ENCODE measurements at regions not wholly inside any gene's neighbourhood (a gene's known extent, or its start where the extent isn't known, plus 50 kb on each side); places are given as distances from the start of the nearest gene placed in this dataset.

DNA sequence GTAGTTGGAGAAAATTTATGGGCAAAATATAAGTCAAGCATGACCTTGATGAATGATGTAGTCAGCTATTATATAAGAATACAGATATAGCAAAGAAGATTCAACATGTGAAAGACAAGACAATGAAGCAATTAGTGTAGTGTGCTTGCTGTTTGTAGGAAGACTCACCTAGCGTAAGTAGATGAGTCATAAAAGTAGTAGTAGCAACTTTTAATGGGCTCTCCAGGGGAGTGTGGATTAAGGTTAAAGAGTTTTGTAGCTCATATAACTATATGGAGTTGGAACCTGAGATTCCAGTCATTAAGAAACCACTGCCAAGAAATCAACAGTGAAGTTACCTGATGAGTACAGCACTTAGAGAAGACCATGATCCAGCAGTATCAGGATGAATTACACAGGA is 444.7 kb upstream of the CNTN3 start:
- TF ChIP-seq, protein P1, sequence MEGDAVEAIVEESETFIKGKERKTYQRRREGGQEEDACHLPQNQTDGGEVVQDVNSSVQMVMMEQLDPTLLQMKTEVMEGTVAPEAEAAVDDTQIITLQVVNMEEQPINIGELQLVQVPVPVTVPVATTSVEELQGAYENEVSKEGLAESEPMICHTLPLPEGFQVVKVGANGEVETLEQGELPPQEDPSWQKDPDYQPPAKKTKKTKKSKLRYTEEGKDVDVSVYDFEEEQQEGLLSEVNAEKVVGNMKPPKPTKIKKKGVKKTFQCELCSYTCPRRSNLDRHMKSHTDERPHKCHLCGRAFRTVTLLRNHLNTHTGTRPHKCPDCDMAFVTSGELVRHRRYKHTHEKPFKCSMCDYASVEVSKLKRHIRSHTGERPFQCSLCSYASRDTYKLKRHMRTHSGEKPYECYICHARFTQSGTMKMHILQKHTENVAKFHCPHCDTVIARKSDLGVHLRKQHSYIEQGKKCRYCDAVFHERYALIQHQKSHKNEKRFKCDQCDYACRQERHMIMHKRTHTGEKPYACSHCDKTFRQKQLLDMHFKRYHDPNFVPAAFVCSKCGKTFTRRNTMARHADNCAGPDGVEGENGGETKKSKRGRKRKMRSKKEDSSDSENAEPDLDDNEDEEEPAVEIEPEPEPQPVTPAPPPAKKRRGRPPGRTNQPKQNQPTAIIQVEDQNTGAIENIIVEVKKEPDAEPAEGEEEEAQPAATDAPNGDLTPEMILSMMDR (IDR thresholded peaks at IDR 0.05; ENCODE audit: insufficient read depth, low read length, poor library complexity, severe bottlenecking): no peak
- H3K27me3 ChIP-seq (replicated peaks; ENCODE audit: control insufficient read depth, insufficient read depth, low read length): no peaks in the 10 kb centered on the region
- H3K4me3 ChIP-seq (replicated peaks; ENCODE audit: low read depth, low read length): no peak overlapping the region
- H3K36me3 ChIP-seq (ENCODE audit: control insufficient read depth, insufficient read depth, low read length): no peaks in the 10 kb centered on the region
- no peak for DNase-seq (ENCODE audit: extremely low read depth, insufficient read length)

DNA sequence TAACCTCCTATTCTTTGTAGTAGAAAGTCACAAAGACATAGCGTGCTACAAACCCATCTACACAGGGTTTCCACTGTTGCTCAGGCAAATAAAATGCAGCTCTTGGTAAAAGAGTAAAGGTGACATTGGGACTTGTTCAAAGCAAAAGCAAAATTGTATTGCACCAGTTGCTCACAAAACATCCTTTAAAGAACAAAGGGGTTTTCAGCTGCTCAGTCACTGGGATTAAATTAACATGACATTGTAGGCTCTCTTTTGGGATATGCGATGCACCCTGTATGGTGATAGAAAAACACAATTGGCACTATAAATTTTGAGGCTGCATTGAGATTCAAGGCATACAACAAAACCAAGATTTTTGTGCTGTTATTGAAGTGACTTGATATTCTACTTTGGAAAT is 447.3 kb upstream of the CNTN3 start:
- DNase-seq (ENCODE audit: extremely low read depth, insufficient read length): no peak
- Histone ChIP-seq H3K36me3 (ENCODE audit: control insufficient read depth, insufficient read depth, low read length) (no peaks in the 10 kb centered on the region), H3K4me3 (replicated peaks; ENCODE audit: low read depth, low read length) (no peak overlapping the region), H3K27me3 (replicated peaks; ENCODE audit: control insufficient read depth, insufficient read depth, low read length) (no peaks in the 10 kb centered on the region)
- TF ChIP-seq, protein P1 (IDR thresholded peaks at IDR 0.05; ENCODE audit: insufficient read depth, low read length, poor library complexity, severe bottlenecking): no peak

DNA sequence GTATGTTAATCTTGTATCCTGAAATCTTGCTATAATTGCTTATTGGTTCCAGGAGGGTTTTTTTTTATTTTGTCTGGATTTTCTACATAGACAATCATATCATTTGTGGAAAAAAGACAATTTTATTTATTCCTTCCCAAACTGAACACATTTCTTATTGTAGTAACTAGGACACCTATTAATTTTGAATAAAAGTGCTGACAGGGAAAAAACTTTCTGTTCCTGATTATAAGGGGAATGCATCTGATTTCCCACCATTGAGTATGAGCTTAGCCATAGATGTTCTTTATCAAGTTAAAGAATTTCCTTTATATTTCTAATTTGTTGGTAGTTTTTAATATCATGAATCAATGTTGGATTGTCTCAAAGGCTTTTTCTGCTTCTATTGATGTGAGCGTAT is 460.7 kb upstream of the CNTN3 start:
- no peak overlapping the region for H3K4me3 ChIP-seq (replicated peaks; ENCODE audit: low read depth, low read length)
- H3K36me3 ChIP-seq (ENCODE audit: control insufficient read depth, insufficient read depth, low read length): no peaks in the 10 kb centered on the region
- no peaks in the 10 kb centered on the region for H3K27me3 ChIP-seq (replicated peaks; ENCODE audit: control insufficient read depth, insufficient read depth, low read length)
- TF ChIP-seq, protein P1 (IDR thresholded peaks at IDR 0.05; ENCODE audit: insufficient read depth, low read length, poor library complexity, severe bottlenecking): no peak
- no peak for DNase-seq (ENCODE audit: extremely low read depth, insufficient read length)

- no peaks in the 10 kb centered on the region for H3K27me3 ChIP-seq (replicated peaks; ENCODE audit: control insufficient read depth, insufficient read depth, low read length)
- DNase-seq (ENCODE audit: extremely low read depth, insufficient read length): no peak
- H3K36me3 ChIP-seq (ENCODE audit: control insufficient read depth, insufficient read depth, low read length): no peaks in the 10 kb centered on the region
- no peak overlapping the region for H3K4me3 ChIP-seq (replicated peaks; ENCODE audit: low read depth, low read length)
- TF ChIP-seq, protein P1 (IDR thresholded peaks at IDR 0.05; ENCODE audit: insufficient read depth, low read length, poor library complexity, severe bottlenecking): no peak
Observed at GRCh38 chr3:75076481-75076880, 462.0 kb upstream of the CNTN3 start.

DNA sequence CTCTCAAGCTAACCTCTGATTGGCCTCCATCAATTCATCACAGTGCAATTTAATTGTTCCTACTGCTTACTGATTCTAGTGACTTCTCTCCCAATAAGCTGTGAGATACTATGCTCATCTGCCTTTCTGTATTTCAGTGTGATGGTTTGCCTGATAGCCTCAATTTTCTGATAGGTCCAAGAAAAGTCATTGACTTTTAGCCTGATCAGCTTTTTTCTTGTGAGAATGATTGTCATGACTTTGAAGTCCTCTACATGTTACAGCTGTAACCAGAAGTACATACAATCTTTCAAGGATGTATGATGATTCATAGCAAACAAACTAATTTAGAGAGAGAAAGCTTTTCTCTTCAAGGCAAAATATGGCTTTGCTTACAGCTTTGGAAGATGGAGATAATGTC is 463.8 kb upstream of the CNTN3 start:
- Histone ChIP-seq H3K36me3 (ENCODE audit: control insufficient read depth, insufficient read depth, low read length) (no peaks in the 10 kb centered on the region), H3K4me3 (replicated peaks; ENCODE audit: low read depth, low read length) (no peak overlapping the region), H3K27me3 (replicated peaks; ENCODE audit: control insufficient read depth, insufficient read depth, low read length) (no peaks in the 10 kb centered on the region)
- TF ChIP-seq, protein P1 (IDR thresholded peaks at IDR 0.05; ENCODE audit: insufficient read depth, low read length, poor library complexity, severe bottlenecking): no peak
- no peak for DNase-seq (ENCODE audit: extremely low read depth, insufficient read length)

GRCh38 chr3:75082845-75083244 is 468.4 kb upstream of the CNTN3 start:
- H3K4me3 ChIP-seq (replicated peaks; ENCODE audit: low read depth, low read length): no peak overlapping the region
- no peak for DNase-seq (ENCODE audit: extremely low read depth, insufficient read length)

More at GRCh38 chr3:75082845-75083244, 468.4 kb upstream of the CNTN3 start:
- no peaks in the 10 kb centered on the region for H3K27me3 ChIP-seq (replicated peaks; ENCODE audit: control insufficient read depth, insufficient read depth, low read length)
- TF ChIP-seq, protein P1 (IDR thresholded peaks at IDR 0.05; ENCODE audit: insufficient read depth, low read length, poor library complexity, severe bottlenecking): no peak
- no peaks in the 10 kb centered on the region for H3K36me3 ChIP-seq (ENCODE audit: control insufficient read depth, insufficient read depth, low read length)
